ENCODE measurements at regions not wholly inside any gene's neighbourhood (a gene's known extent, or its start where the extent isn't known, plus 50 kb on each side); places are given as distances from the start of the nearest gene placed in this dataset.

DNA sequence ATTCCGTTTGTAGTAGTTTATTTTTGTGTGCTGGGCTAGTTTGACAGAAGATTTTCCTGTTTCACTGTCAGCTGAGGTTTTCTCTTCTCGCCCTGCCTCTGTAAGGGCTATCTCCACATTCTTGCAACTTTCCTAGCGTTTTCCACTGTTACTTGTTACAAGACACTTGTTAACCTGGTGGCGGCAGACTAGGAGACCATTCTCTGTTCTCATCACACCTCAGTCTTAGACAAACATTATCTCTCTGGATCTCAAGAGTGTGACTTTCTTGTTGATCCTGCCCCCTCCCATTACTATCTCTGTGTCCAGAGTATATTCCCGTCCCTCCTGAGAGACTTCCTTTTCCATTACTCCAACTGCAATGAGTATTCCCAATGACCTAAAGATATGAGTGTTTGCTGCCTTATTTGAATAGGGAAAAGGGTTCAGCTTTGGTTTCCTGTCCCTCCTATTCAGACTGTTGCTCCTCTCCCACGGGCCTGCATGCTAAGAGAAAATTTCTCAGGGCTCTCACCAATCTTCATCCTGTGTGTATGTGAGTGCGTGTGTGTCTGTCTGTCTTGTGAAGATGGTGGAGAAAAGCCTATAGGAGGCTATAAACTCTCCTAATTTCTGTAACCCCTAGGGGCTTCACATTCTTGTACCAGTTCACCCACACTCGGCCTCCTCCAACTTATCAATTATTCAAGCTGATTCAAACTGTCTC lies 722.4 kb upstream of the POT1 start:
- no peak for DNase-seq
- intact Hi-C loops (cut with DNase I; ENCODE audit: low total_unique reads) = no loop called here

DNA sequence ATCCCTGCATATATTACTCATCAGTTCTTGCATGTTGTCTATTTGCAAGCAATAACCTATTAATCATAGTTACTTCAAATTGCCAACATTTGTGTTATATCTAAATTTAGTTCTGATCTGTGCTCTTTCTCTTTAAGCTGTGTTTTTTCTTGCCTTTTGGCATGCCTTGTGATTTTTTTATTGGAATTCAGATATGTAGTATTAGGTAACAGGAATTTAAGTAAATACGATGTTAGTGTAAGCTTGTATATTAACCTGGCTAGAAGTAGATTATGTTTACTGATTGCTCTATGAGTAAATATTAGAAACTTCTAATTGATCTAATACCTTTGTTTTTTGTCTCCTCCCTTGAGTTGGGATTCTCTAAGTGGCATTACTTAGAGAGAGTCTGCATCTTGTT lies 718.9 kb upstream of the POT1 start:
- no peak for DNase-seq
- H3K9me3 ChIP-seq = no peaks in the 10 kb centered on the region

More for the DNA sequence above, 722.4 kb upstream of the POT1 start:
- Histone ChIP-seq H3K9me3 (no peaks in the 10 kb centered on the region), H3K27ac (no peak overlapping the region), H3K4me3 (no peak overlapping the region), H3K36me3 (no peaks in the 10 kb centered on the region), H3K4me1 (no peaks in the 10 kb centered on the region), H3K27me3 (no peaks in the 10 kb centered on the region)
- TF ChIP-seq, protein P1, sequence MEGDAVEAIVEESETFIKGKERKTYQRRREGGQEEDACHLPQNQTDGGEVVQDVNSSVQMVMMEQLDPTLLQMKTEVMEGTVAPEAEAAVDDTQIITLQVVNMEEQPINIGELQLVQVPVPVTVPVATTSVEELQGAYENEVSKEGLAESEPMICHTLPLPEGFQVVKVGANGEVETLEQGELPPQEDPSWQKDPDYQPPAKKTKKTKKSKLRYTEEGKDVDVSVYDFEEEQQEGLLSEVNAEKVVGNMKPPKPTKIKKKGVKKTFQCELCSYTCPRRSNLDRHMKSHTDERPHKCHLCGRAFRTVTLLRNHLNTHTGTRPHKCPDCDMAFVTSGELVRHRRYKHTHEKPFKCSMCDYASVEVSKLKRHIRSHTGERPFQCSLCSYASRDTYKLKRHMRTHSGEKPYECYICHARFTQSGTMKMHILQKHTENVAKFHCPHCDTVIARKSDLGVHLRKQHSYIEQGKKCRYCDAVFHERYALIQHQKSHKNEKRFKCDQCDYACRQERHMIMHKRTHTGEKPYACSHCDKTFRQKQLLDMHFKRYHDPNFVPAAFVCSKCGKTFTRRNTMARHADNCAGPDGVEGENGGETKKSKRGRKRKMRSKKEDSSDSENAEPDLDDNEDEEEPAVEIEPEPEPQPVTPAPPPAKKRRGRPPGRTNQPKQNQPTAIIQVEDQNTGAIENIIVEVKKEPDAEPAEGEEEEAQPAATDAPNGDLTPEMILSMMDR (IDR thresholded peaks at IDR 0.05) = no peak

DNA sequence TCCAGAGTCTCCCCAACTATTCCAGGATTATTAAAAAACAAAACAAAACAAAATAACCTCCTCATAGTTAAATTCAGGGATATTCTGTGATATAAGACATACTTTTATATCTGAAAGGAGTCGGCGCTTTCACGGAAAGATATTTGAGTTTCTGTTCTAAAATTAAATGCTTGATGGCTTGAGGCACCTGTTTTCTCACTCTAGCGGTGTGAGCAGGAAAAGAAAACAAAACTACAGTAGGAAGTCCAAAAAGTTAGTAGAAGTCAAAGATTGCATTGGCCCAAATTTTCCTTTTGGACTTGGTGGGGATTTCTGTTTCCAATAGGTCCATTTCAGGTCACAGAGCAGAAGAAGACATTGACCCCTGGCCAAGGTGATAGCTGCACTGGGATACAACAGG lies 716.1 kb upstream of the POT1 start:
- H3K36me3 ChIP-seq = no peaks in the 10 kb centered on the region
- TF ChIP-seq, protein P1 (IDR thresholded peaks at IDR 0.05) = no peak
- no peak overlapping the region for H3K27ac ChIP-seq
- H3K9me3 ChIP-seq = no peaks in the 10 kb centered on the region
- no peak overlapping the region for H3K4me3 ChIP-seq
- intact Hi-C loops (cut with DNase I; ENCODE audit: low total_unique reads) = no loop called here
- no peak for DNase-seq
- no peaks in the 10 kb centered on the region for H3K4me1 ChIP-seq
- H3K27me3 ChIP-seq = no peaks in the 10 kb centered on the region

More for the DNA sequence above, 718.9 kb upstream of the POT1 start:
- TF ChIP-seq, protein P1 (IDR thresholded peaks at IDR 0.05) = no peak
- Histone ChIP-seq H3K27ac (no peak overlapping the region), H3K36me3 (no peaks in the 10 kb centered on the region), H3K4me1 (no peaks in the 10 kb centered on the region), H3K4me3 (no peak overlapping the region), H3K27me3 (no peaks in the 10 kb centered on the region)
- intact Hi-C loops (cut with DNase I; ENCODE audit: low total_unique reads) = no loop called here

DNA sequence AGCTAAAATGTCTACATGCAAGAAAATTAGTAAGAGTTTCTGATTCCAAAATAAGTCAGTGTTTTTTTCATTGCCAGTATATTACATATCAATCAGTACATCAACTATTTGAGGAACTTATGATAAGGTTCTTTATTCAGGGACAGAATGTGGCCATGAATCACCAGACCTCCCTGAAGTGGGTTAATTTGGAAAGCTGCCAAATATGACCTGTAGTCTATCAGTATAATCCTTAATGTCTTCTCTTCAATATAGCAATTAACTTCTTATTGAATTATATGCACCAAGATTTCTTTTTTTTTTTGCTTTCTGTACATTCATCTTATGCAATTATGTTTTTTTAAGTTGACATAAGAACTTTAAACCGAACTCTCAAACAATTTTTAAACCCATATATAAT lies 714.5 kb upstream of the POT1 start:
- no peaks in the 10 kb centered on the region for H3K9me3 ChIP-seq
- no peak overlapping the region for H3K27ac ChIP-seq
- no peaks in the 10 kb centered on the region for H3K36me3 ChIP-seq
- no peaks in the 10 kb centered on the region for H3K4me1 ChIP-seq
- no peak overlapping the region for H3K4me3 ChIP-seq
- TF ChIP-seq, protein P1 (IDR thresholded peaks at IDR 0.05) = no peak
- intact Hi-C loops (cut with DNase I; ENCODE audit: low total_unique reads) = no loop called here
- no peaks in the 10 kb centered on the region for H3K27me3 ChIP-seq
- DNase-seq = no peak

DNA sequence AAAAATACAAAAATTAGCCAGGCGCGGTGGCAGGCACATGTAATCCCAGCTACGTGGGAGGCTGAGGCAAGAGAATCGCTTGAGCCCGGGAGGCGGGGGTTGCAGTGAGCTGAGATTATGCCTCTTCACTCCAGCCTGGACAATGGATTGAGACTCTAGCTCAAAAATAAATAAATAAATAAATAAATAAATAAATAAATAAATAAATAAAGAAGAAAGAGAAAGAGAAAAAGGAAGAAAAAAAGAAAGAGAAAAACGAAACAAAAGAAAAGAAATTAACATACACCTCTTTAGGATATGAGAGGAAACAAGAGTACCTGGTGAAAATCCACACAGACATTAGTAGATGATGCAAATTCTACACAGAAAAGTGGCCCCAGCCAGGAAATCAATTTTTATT lies 713.7 kb upstream of the POT1 start:
- H3K4me1 ChIP-seq = no peaks in the 10 kb centered on the region
- H3K9me3 ChIP-seq = no peaks in the 10 kb centered on the region
- no peaks in the 10 kb centered on the region for H3K36me3 ChIP-seq
- no peaks in the 10 kb centered on the region for H3K27me3 ChIP-seq
- TF ChIP-seq, protein P1 (IDR thresholded peaks at IDR 0.05) = no peak
- no peak overlapping the region for H3K27ac ChIP-seq
- H3K4me3 ChIP-seq = no peak overlapping the region
- no peak for DNase-seq
- intact Hi-C loops (cut with DNase I; ENCODE audit: low total_unique reads) = no loop called here

DNA sequence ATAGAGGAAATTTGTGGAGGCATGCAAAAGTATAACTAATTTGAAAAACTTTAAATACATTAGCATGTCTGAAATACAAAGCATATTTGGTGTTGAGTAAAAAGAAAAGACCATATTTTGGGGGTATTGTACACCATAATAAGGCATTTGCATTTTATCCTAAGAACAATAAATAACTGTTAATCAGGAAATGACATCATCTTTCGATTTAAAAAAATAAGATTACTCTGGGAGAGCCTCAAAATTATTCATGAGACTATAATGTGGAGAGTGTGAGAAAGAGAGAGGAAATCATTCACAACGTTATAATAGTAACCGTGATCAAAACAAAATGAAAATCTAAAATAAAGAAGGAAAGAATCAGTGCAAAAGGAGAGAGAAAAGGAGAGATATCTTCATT lies 712.3 kb upstream of the POT1 start:
- Histone ChIP-seq H3K4me3 (no peak overlapping the region), H3K36me3 (no peaks in the 10 kb centered on the region), H3K9me3 (no peaks in the 10 kb centered on the region), H3K27me3 (no peaks in the 10 kb centered on the region), H3K4me1 (no peaks in the 10 kb centered on the region), H3K27ac (no peak overlapping the region)
- intact Hi-C loops (cut with DNase I; ENCODE audit: low total_unique reads) = no loop called here
- TF ChIP-seq, protein P1 (IDR thresholded peaks at IDR 0.05) = no peak
- DNase-seq = no peak
